Breast epithelium (tissue), 4 donors: ENCODE measurements at regions not wholly inside any gene's neighbourhood (a gene's known extent, or its start where the extent isn't known, plus 50 kb on each side); places are given as distances from the start of the nearest gene placed in this dataset.

ENCODE experiments used
- DNase-seq, 2 donors: peaks; one replicate each; pipeline ENCODE4 v3.0.0-alpha.2; 2019; ENCODE audit warnings: low spot score in 2 of 2
- H3K27ac ChIP-seq, 2 donors: fragments of 200-600 bp; sonication (generic) in 1 of 2; one replicate each; pipeline ENCODE4 v1.5.1; 2016 to 2019; ENCODE audit warnings: mild to moderate bottlenecking in 1 of 2
- H3K27me3 ChIP-seq, 2 donors: fragments of 200-600 bp; sonication (generic) in 1 of 2; one replicate each; pipeline versions ENCODE4 v1.5.1 to v1.6.0; 2017 to 2019; ENCODE audit warnings: control low read depth in 1 of 2, mild to moderate bottlenecking in 1 of 2
- H3K36me3 ChIP-seq: fragments of 200-600 bp; one replicate; pipeline ENCODE4 v1.5.1; 2019
- H3K4me1 ChIP-seq, 2 donors: fragments of 200-600 bp; sonication (generic); one replicate each; pipeline ENCODE4 v1.5.1; 2016 to 2019; ENCODE audit warnings: control low read depth in 1 of 2
- H3K4me3 ChIP-seq, 3 donors: fragments of 200-600 bp; sonication (generic); 1 replicate in 2 of 3; 2 replicates in 1 of 3; pipeline ENCODE4 v1.5.1; 2016 to 2019; ENCODE audit warnings: mild to moderate bottlenecking in 3 of 3, moderate library complexity in 2 of 3
- H3K9me3 ChIP-seq, 2 donors: fragments of 200-600 bp; sonication (generic) in 1 of 2; one replicate each; pipeline ENCODE4 v1.5.1; 2016 to 2019; ENCODE audit warnings: control low read depth in 1 of 2
- CTCF ChIP-seq, 3 donors: fragments of 450-650 bp; IDR thresholded peaks; one replicate each; pipeline ENCODE4 v1.5.1; 2016 to 2017; ENCODE audit warnings: antibody characterized with exemption in 3 of 3, mild to moderate bottlenecking in 3 of 3, moderate library complexity in 3 of 3
- POLR2A ChIP-seq: fragments of 450-650 bp; IDR thresholded peaks from one replicate; pipeline ENCODE4 v1.6.1; 2016; ENCODE audit warnings: antibody characterized with exemption, mild to moderate bottlenecking, moderate library complexity
- POLR2AphosphoS5 ChIP-seq, 3 donors: sonication (generic); formaldehyde crosslinking; IDR thresholded peaks; one replicate each; pipeline ENCODE4 v1.6.1; 2017; ENCODE audit warnings: antibody characterized with exemption in 3 of 3
- intact Hi-C: fragments of 100-400 bp; cut with DNase I; formaldehyde crosslinking; loops from one replicate; pipeline ENCODE4 v1.15.1; 2023; ENCODE audit warnings: low total_unique reads

GRCh38 chr1:239049571-239049970 lies 336.8 kb upstream of the CHRM3 start:
- intact Hi-C loops, result no loop called here
- no peak for TF ChIP-seq POLR2A
- no peak for TF ChIP-seq CTCF (IDR thresholded peaks at IDR 0.05)
- no peak for TF ChIP-seq POLR2AphosphoS5 (IDR thresholded peaks at IDR 0.05)
- Histone ChIP-seq H3K4me1 (no peaks in the 10 kb centered on the region), H3K36me3 (no peaks in the 10 kb centered on the region), H3K4me3 (no peak overlapping the region), H3K27ac (no peak overlapping the region), H3K9me3 (no peaks in the 10 kb centered on the region), H3K27me3 (no peaks in the 10 kb centered on the region)
- no peak for DNase-seq

GRCh38 chr1:239044829-239045228 lies 341.5 kb upstream of the CHRM3 start:
- H3K36me3 ChIP-seq, result no peaks in the 10 kb centered on the region
- no peaks in the 10 kb centered on the region for H3K4me1 ChIP-seq
- H3K9me3 ChIP-seq, result no peaks in the 10 kb centered on the region
- H3K27ac ChIP-seq, result no peak overlapping the region
- no peaks in the 10 kb centered on the region for H3K27me3 ChIP-seq
- TF ChIP-seq POLR2A, result no peak
- no peak for TF ChIP-seq CTCF (IDR thresholded peaks at IDR 0.05)
- no peak for TF ChIP-seq POLR2AphosphoS5 (IDR thresholded peaks at IDR 0.05)
- intact Hi-C loops, result no loop called here
- no peak for DNase-seq
- H3K4me3 ChIP-seq, result no peak overlapping the region

- H3K4me1 ChIP-seq, result no peaks in the 10 kb centered on the region
- no peaks in the 10 kb centered on the region for H3K36me3 ChIP-seq
- H3K9me3 ChIP-seq, result no peaks in the 10 kb centered on the region
- no peaks in the 10 kb centered on the region for H3K27me3 ChIP-seq
- TF ChIP-seq POLR2AphosphoS5 (IDR thresholded peaks at IDR 0.05), result no peak
- TF ChIP-seq POLR2A, result no peak
- TF ChIP-seq CTCF (IDR thresholded peaks at IDR 0.05), result no peak
- H3K27ac ChIP-seq, result no peak overlapping the region
- intact Hi-C loops, result no loop called here
- H3K4me3 ChIP-seq, result no peak overlapping the region
- no peak for DNase-seq
Observed at GRCh38 chr1:239040523-239040922, 345.8 kb upstream of the CHRM3 start.

- TF ChIP-seq POLR2AphosphoS5 (IDR thresholded peaks at IDR 0.05) (no peak), POLR2A (no peak), CTCF (IDR thresholded peaks at IDR 0.05) (no peak)
- Histone ChIP-seq H3K4me1 (no peaks in the 10 kb centered on the region), H3K27me3 (no peaks in the 10 kb centered on the region), H3K4me3 (no peak overlapping the region), H3K36me3 (no peaks in the 10 kb centered on the region), H3K9me3 (no peaks in the 10 kb centered on the region), H3K27ac (no peak overlapping the region)
- DNase-seq, result no peak
- intact Hi-C loops, result no loop called here
Observed at GRCh38 chr1:239031310-239031709, 355.1 kb upstream of the CHRM3 start.

GRCh38 chr1:239025997-239026694 lies 360.2 kb upstream of the CHRM3 start:
- Histone ChIP-seq H3K4me3 (no peak overlapping the region), H3K27me3 (no peaks in the 10 kb centered on the region), H3K4me1 (no peaks in the 10 kb centered on the region), H3K27ac (no peak overlapping the region), H3K36me3 (no peaks in the 10 kb centered on the region), H3K9me3 (no peaks in the 10 kb centered on the region)
- no peak for DNase-seq
- intact Hi-C loops, result no loop called here
- TF ChIP-seq POLR2A (no peak), CTCF (IDR thresholded peaks at IDR 0.05) (no peak), POLR2AphosphoS5 (IDR thresholded peaks at IDR 0.05) (no peak)
